H1 (cell line): ENCODE measurements at regions not wholly inside any gene's neighbourhood (a gene's known extent, or its start where the extent isn't known, plus 50 kb on each side); places are given as distances from the start of the nearest gene placed in this dataset.
A peak's percentile ranks its signal among the peaks of the same experiment; 100 is the strongest.

Source experiments
- CBX5 ChIP-seq: fragments of 300-800, 300-1000 bp; sonication (generic); IDR thresholded peaks from 2 replicates; pipeline ENCODE4 v1.7.1; 2016; ENCODE audit warnings: antibody characterized with exemption, low read length, low read depth
- CTCF ChIP-seq, 3 experiments: IDR thresholded peaks; 1 replicate in 2 of 3; 2 replicates in 1 of 3; pipeline versions ENCODE4 v1.5.1 to v1.6.1; 2011; ENCODE audit warnings: low read length in 3 of 3, mild to moderate bottlenecking in 3 of 3, inconsistent platforms in 2 of 3, low read depth in 1 of 3, moderate library complexity in 1 of 3; ENCODE audit not compliant: insufficient read depth in 1 of 3; ENCODE audit errors: control extremely low read depth in 1 of 3
- E2F6 ChIP-seq: IDR thresholded peaks from 2 replicates; pipeline ENCODE4 v1.6.1; 2012; ENCODE audit warnings: inconsistent platforms
- EP300 ChIP-seq, 2 experiments: IDR thresholded peaks; 1 replicate in 1 of 2; 2 replicates in 1 of 2; pipeline ENCODE4 v1.6.1; 2011 to 2012; ENCODE audit warnings: low read depth in 2 of 2, low read length in 2 of 2, mild to moderate bottlenecking in 2 of 2, borderline replicate concordance in 1 of 2, inconsistent platforms in 1 of 2, moderate library complexity in 1 of 2
- EZH2 ChIP-seq: fragments of 200-600 bp; sonication (generic); IDR thresholded peaks from 2 replicates; pipeline ENCODE4 v1.7.1; 2012; ENCODE audit warnings: low read depth, mild to moderate bottlenecking, moderate library complexity, low read length, inconsistent platforms; ENCODE audit not compliant: severe bottlenecking
- PHF8 ChIP-seq: fragments of 200-600 bp; sonication (generic); conservative IDR thresholded peaks from 2 replicates; pipeline ENCODE4 v1.7.1; 2012; ENCODE audit warnings: low read depth, mild to moderate bottlenecking, inconsistent platforms, low read length, moderate library complexity
- POLR2A ChIP-seq, 2 experiments: IDR thresholded peaks; 1 replicate in 1 of 2; 2 replicates in 1 of 2; pipeline ENCODE4 v1.6.1; 2011; ENCODE audit warnings: low read depth in 2 of 2, low read length in 2 of 2, mild to moderate bottlenecking in 2 of 2; ENCODE audit errors: control extremely low read depth in 1 of 2
- POLR2AphosphoS5 ChIP-seq: IDR thresholded peaks from 2 replicates; pipeline ENCODE4 v1.6.1; 2011; ENCODE audit warnings: low read depth, low read length
- RAD21 ChIP-seq, 2 experiments: IDR thresholded peaks in 1 of 2; conservative IDR thresholded peaks in 1 of 2; 2 replicates each; pipeline ENCODE4 v1.6.1; 2011; ENCODE audit warnings: low read depth in 2 of 2, low read length in 2 of 2, improper control_type of control experiment in 1 of 2, inconsistent platforms in 1 of 2, mild to moderate bottlenecking in 1 of 2, moderate library complexity in 1 of 2
- RBBP5 ChIP-seq: IDR thresholded peaks from 2 replicates; pipeline ENCODE4 v1.7.1; 2012; ENCODE audit warnings: low read depth, mild to moderate bottlenecking, inconsistent platforms, low read length, moderate library complexity, borderline replicate concordance
- RFX5 ChIP-seq: IDR thresholded peaks from 2 replicates; pipeline ENCODE4 v1.6.1; 2011; ENCODE audit warnings: low read depth, low read length, improper control_type of control experiment, borderline replicate concordance
- ZNF274 ChIP-seq: IDR thresholded peaks from 2 replicates; pipeline ENCODE4 v1.7.0; 2012; ENCODE audit warnings: low read length, borderline replicate concordance; ENCODE audit errors: extremely low read depth

- TF ChIP-seq ZNF274, result no peak
- TF ChIP-seq POLR2AphosphoS5, result no peak
- peak in 2 of 3 experiments; percentile 72 to 74; a peak in 3 of 4 replicates for TF ChIP-seq CTCF (IDR thresholded peaks at IDR 0.05; ENCODE audit: control extremely low read depth in 1 of 3, insufficient read depth in 1 of 3, low read depth in 1 of 3, low read length in 3 of 3)
- no peak for TF ChIP-seq PHF8
- no peak for TF ChIP-seq EP300 (IDR thresholded peaks at IDR 0.05; ENCODE audit: borderline replicate concordance in 1 of 2, low read depth in 2 of 2, low read length in 2 of 2)
- no peak for TF ChIP-seq POLR2A (IDR thresholded peaks at IDR 0.05; ENCODE audit: control extremely low read depth in 1 of 2, low read depth in 2 of 2, low read length in 2 of 2)
- no peak for TF ChIP-seq CBX5
- peak; percentile 74 to 83 for TF ChIP-seq RAD21 (IDR thresholded peaks at IDR 0.05 in 1 of 2, conservative IDR thresholded peaks at IDR 0.05 in 1 of 2; ENCODE audit: low read depth in 2 of 2, low read length in 2 of 2)
- no peak for TF ChIP-seq RFX5
- no peak for TF ChIP-seq EZH2
- no peak for TF ChIP-seq E2F6
- no peak for TF ChIP-seq RBBP5
Observed at GRCh38 chr9:135241381-135242048, 154.0 kb downstream of the OLFM1 start.
